Effector memory CD4-positive, alpha-beta T cell (primary cell): ENCODE measurements at regions not wholly inside any gene's neighbourhood (a gene's known extent, or its start where the extent isn't known, plus 50 kb on each side); places are given as distances from the start of the nearest gene placed in this dataset.

ENCODE experiments used
- DNase-seq, 3 donors: peaks; one replicate each; pipeline ENCODE4 v3.0.0-alpha.2; 2020
- H3K27ac ChIP-seq: 2 replicates; pipeline ENCODE4 v1.7.0; 2013; ENCODE audit warnings: mild to moderate bottlenecking, low read length, moderate library complexity; ENCODE audit not compliant: insufficient read depth, poor library complexity, severe bottlenecking
- H3K27me3 ChIP-seq: replicated peaks from 2 replicates; pipeline ENCODE4 v1.7.0; 2013; ENCODE audit warnings: mild to moderate bottlenecking, low read length; ENCODE audit not compliant: insufficient read depth, control insufficient read depth, poor library complexity, severe bottlenecking
- H3K36me3 ChIP-seq: 2 replicates; pipeline ENCODE4 v1.7.0; 2013; ENCODE audit warnings: mild to moderate bottlenecking, low read length, moderate library complexity; ENCODE audit not compliant: control insufficient read depth, insufficient read depth
- H3K4me1 ChIP-seq: 2 replicates; pipeline ENCODE4 v1.7.0; 2013; ENCODE audit warnings: low read length, mild to moderate bottlenecking; ENCODE audit not compliant: control insufficient read depth, insufficient read depth, poor library complexity, severe bottlenecking
- H3K4me3 ChIP-seq: 2 replicates; pipeline ENCODE4 v1.7.0; 2013; ENCODE audit warnings: low read length, low read depth, mild to moderate bottlenecking; ENCODE audit not compliant: insufficient read depth, poor library complexity, severe bottlenecking
- H3K9me3 ChIP-seq: 2 replicates; pipeline ENCODE4 v1.7.0; 2013; ENCODE audit warnings: mild to moderate bottlenecking, low read length, moderate library complexity; ENCODE audit not compliant: control insufficient read depth

DNA sequence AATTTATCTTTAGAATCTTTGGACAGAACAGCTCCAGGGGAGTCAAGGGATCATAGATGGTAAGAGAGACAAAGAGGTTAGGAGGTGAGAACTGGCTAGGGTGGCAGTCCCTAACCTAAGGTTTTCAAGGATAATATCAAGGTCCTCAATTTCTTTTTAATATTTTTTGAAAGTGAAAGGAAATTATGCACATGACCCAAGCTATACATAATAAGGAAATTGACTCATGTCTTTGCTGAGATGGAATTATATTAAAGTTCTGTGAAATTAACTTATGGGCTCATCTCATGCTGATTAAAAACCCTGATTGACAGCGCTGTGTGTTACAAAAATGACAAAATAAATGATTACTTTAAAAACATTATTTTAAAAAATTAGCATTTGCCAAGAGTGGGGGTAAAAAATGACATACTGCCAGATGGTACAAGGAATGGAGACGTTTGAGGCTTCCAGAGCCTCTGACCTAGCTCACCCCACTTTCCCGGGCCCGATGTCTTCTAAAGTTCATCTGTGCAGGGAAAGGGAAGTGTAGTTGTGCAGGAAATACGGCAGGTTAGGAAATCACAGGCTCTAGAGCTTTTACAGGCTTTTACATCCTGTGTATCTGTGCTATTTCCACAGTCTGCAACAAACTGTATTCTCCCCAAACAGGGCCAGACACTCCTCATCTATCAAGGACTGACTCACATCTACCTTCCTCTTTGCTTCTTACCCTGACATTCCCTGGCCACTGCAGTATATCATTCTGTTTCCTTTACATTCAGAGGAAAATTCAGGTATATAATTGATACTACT, 185.6 kb upstream of the PRSS58 start:
- H3K4me1 ChIP-seq = peaks cover 21% of the 10 kb centered on the region
- no peak overlapping the region for H3K4me3 ChIP-seq
- H3K9me3 ChIP-seq = no peaks in the 10 kb centered on the region
- H3K27ac ChIP-seq = no peak overlapping the region
- H3K27me3 ChIP-seq = no peaks in the 10 kb centered on the region
- no peak for DNase-seq
- H3K36me3 ChIP-seq = no peaks in the 10 kb centered on the region

DNA sequence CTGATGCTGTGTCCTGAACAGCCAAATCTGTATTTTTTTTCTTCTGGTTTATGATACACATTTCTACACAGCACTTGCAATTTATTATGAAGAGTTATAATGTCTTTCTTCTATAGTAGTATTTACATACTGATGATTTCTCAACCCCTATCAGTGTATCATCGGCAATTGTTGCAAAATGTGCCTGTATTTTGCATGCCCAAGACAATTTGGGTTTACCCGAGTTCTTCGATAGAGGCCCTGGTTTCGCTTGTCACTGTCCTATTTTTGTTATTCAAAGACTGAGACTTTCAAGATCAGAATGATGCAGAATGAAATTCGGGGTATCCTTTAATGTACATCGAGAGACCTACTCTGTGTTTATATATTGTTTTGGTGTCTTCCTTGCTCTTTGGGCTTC, 184.5 kb upstream of the PRSS58 start:
- H3K9me3 ChIP-seq = no peaks in the 10 kb centered on the region
- no peaks in the 10 kb centered on the region for H3K36me3 ChIP-seq
- H3K27me3 ChIP-seq = no peaks in the 10 kb centered on the region
- no peak for DNase-seq
- H3K4me3 ChIP-seq = no peak overlapping the region
- H3K27ac ChIP-seq = no peak overlapping the region
- peaks cover 21% of the 10 kb centered on the region for H3K4me1 ChIP-seq

DNA sequence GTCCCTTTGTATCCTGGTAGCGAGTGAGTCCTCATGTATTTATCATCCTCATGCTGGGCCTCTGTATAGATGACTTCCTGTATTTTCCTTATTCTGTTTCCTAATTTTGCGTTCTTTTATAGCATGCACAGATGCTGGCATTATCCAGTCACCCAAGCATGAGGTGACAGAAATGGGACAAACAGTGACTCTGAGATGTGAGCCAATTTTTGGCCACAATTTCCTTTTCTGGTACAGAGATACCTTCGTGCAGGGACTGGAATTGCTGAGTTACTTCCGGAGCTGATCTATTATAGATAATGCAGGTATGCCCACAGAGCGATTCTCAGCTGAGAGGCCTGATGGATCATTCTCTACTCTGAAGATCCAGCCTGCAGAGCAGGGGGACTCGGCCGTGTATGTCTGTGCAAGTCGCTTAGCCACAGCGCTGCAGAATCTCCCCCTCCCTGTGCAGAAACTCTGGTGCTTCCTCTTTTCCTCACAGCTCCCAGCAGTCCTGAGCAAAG, 183.1 kb upstream of the PRSS58 start:
- DNase-seq = no peak
- Histone ChIP-seq H3K36me3 (no peaks in the 10 kb centered on the region), H3K4me3 (no peak overlapping the region), H3K9me3 (no peaks in the 10 kb centered on the region), H3K27me3 (no peaks in the 10 kb centered on the region), H3K27ac (no peak overlapping the region), H3K4me1 (peaks cover 21% of the 10 kb centered on the region)

DNA sequence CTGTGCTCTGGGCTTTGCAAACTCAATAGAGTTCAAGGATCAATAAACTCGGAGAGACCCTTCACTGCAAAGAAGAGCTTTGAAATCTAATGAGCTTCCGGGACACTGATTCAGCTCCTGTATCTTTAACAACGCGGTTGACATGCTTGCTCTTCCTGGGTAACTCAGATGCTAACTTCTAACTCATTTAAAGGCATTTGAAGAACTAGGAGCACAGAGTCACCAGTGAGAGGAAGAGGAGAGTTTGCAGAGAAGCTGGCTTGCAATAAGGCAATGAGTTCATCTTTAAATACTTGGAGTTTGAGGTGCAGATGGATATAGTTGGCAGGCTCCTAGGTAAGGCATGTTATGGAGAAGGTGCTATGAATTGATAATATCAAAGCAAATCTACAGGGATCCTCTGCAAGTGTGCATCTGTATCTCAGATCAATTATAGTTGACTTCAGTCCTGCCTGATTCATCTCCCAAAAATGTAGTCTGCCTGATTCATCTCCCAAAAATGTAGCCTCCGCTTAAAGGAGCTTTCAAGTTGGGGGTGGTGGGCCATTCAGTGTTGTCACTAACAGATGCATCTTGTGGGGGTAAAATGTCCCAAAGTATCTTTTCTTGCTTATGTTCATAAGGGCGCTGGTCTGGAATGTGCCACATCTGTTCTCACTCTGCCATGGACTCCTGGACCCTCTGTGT, 182.5 kb upstream of the PRSS58 start:
- H3K27me3 ChIP-seq = no peaks in the 10 kb centered on the region
- H3K36me3 ChIP-seq = no peaks in the 10 kb centered on the region
- H3K27ac ChIP-seq = no peak overlapping the region
- no peaks in the 10 kb centered on the region for H3K9me3 ChIP-seq
- no peak overlapping the region for H3K4me3 ChIP-seq
- DNase-seq = no peak
- peaks cover 21% of the 10 kb centered on the region for H3K4me1 ChIP-seq

DNA sequence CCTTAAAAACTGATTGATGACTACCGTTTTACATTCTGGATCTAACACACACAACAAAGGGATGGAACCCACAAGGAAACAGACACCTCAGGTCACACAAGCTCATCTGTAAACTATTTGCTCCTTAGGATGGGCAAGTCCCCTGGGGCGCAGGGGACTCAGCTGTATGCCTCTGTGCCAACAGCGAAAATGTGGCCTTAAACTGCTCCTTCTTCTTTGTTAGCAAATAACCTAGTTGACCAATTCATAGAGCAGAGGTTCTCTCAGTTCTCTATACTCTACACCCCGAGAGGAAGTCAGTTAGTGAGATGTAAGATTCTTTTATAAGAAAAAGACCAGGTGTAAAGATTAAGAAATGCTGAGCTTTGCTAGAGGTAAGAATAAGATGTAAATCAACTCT, 181.9 kb upstream of the PRSS58 start:
- Histone ChIP-seq H3K27me3 (no peaks in the 10 kb centered on the region), H3K36me3 (no peaks in the 10 kb centered on the region), H3K4me3 (no peak overlapping the region), H3K9me3 (no peaks in the 10 kb centered on the region), H3K27ac (no peak overlapping the region), H3K4me1 (peaks cover 22% of the 10 kb centered on the region)
- DNase-seq = no peak

DNA sequence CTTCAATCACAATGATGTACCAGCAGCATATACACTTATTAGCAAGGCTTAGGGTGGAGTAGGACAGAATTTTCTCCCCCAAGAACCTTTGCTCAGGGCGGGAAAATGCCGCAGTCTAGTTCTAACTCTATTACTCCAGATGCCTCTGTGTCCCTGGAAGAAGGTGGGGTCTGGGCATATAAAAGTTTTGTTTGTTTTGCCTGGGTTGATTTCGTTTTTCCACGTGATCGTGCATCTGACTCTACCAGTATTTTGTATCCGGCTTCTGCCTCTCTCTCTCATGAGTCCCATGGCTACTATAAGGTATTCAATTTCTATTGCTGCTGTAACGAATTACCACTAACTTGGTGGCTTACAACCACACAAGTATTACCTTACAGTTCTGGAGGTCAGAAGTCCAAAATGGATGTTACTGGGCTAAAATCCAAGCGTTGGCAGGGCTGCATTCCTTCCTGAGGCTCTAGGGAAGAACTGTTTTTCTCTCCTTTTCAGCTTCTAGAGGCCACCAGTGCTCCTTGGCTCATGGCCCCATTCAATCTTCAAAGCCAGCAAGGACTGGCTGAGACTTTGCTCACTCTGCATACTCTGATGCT, 181.2 kb upstream of the PRSS58 start:
- no peak overlapping the region for H3K4me3 ChIP-seq
- H3K36me3 ChIP-seq = no peaks in the 10 kb centered on the region
- peaks cover 24% of the 10 kb centered on the region for H3K4me1 ChIP-seq
- H3K9me3 ChIP-seq = no peaks in the 10 kb centered on the region
- H3K27me3 ChIP-seq = no peaks in the 10 kb centered on the region
- H3K27ac ChIP-seq = no peak overlapping the region
- no peak for DNase-seq

DNA sequence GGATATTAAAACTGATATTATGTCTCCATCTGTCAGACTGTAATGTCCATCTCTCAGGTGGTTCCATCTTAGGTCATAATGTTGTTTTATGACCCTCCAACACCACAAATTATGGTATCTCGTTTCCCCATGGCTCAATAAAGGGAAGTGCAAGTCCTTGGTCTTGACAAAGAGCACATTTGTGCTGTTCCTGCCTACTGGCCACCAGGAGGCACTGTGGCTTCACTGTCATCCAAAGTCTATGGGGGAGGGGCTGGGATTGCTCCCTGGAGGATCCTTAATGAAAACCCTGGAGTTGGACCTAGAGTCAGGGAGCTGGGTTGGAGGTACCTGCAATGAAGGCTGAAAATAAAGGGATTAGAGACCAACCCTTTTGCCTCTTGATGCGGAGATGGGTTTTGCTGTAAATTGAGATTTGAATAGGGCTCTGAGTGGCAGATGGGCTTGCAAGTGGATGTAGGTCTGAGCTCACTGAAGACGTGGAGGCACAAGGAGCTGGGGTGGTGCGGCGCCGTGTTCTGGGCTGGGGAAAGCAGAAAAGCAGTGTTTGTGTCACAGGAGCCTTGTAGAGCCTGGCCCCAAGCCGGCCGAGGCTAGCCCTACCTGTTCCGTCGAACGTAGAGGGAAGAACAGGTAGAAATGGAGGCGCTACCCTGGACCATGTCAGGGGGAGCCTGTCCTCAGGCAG, 180.5 kb upstream of the PRSS58 start:
- peak in 1 of 3 donors; percentile 6 for DNase-seq
- Histone ChIP-seq H3K9me3 (no peaks in the 10 kb centered on the region), H3K4me1 (peaks cover 20% of the 10 kb centered on the region)

DNA sequence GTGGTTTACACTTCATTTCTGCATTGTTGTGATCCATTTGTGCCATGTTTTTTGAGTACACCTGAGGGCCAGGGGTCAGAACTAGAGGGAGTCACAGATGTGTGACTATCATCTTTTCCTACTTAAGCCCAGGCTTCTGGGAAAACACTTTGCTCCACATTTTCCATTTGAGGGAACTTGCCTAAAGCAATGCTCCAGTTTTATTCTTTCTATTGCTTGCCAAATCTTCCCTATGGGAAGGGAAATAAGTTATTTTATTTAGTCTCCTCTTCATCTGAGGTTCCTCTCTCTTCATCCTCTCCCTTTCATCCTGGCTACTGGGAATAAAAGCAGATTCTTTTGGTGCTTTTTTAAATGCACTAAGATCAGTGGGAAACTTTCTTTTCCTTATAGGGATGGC, 179.9 kb upstream of the PRSS58 start:
- no peak overlapping the region for H3K27ac ChIP-seq
- no peaks in the 10 kb centered on the region for H3K36me3 ChIP-seq
- H3K9me3 ChIP-seq = no peaks in the 10 kb centered on the region
- no peak for DNase-seq
- no peaks in the 10 kb centered on the region for H3K27me3 ChIP-seq
- peaks cover 20% of the 10 kb centered on the region for H3K4me1 ChIP-seq
- no peak overlapping the region for H3K4me3 ChIP-seq

More for the DNA sequence above, 180.5 kb upstream of the PRSS58 start:
- Histone ChIP-seq H3K36me3 (no peaks in the 10 kb centered on the region), H3K27ac (no peak overlapping the region), H3K27me3 (no peaks in the 10 kb centered on the region), H3K4me3 (no peak overlapping the region)

DNA sequence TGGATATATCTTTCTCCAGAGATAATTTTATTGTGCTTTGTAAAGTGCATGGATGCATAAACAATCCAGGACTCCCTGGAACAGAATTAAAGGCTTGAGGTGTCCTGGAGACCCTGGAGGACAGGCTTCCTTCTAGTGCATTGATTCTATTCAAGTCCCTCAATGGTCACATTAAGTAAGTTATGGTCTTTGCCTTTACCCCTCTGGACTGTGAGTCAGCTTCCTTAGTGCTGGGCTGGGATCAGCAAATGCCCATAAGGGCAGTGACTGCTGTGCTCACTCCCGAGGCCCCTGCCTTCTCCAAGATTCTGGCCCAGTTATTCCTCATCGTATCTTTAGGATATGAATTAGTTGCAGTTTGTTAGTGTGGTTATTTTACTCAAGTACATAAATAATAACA, 178.7 kb upstream of the PRSS58 start:
- no peaks in the 10 kb centered on the region for H3K36me3 ChIP-seq
- H3K4me1 ChIP-seq = peaks cover 20% of the 10 kb centered on the region
- no peak overlapping the region for H3K4me3 ChIP-seq
- H3K9me3 ChIP-seq = no peaks in the 10 kb centered on the region
- no peak overlapping the region for H3K27ac ChIP-seq
- H3K27me3 ChIP-seq = no peaks in the 10 kb centered on the region
- DNase-seq = no peak
